NB4 (cell line): ENCODE measurements at regions not wholly inside any gene's neighbourhood (a gene's known extent, or its start where the extent isn't known, plus 50 kb on each side); places are given as distances from the start of the nearest gene placed in this dataset.

Source experiments
- DNase-seq: peaks from one replicate; pipeline ENCODE4 v3.0.0; 2010; ENCODE audit warnings: low read depth
- H3K4me3 ChIP-seq: one replicate; pipeline ENCODE4 v1.5.1; 2011; ENCODE audit warnings: mild to moderate bottlenecking, low read depth, low read length, moderate library complexity
- CTCF ChIP-seq: IDR thresholded peaks from one replicate; pipeline ENCODE4 v1.5.1; 2012; ENCODE audit warnings: low read depth, low read length
- MYC ChIP-seq: IDR thresholded peaks from 2 replicates; pipeline ENCODE4 v1.6.1; 2011; ENCODE audit warnings: low read depth, low read length
- POLR2A ChIP-seq: IDR thresholded peaks from 2 replicates; pipeline ENCODE4 v1.6.1; 2011; ENCODE audit warnings: mild to moderate bottlenecking; ENCODE audit not compliant: insufficient read length; ENCODE audit errors: extremely low read depth
- TF ChIP-seq, protein P1 (sequence below): IDR thresholded peaks from 2 replicates; pipeline ENCODE4 v1.6.1; 2011; ENCODE audit warnings: low read depth, low read length

- DNase-seq = no peak
- TF ChIP-seq MYC (no peak), CTCF (no peak), POLR2A (no peak)
- TF ChIP-seq, protein P1, sequence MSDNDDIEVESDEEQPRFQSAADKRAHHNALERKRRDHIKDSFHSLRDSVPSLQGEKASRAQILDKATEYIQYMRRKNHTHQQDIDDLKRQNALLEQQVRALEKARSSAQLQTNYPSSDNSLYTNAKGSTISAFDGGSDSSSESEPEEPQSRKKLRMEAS = no peak
- H3K4me3 ChIP-seq = no peak overlapping the region
Measured at GRCh38 chr6:108745664-108746336, 102.4 kb upstream of the ARMC2 start.

GRCh38 chr6:108746366-108746765 lies 101.9 kb upstream of the ARMC2 start:
- DNase-seq = no peak
- TF ChIP-seq, protein P1 = no peak
- TF ChIP-seq CTCF = no peak
- TF ChIP-seq MYC = no peak
- TF ChIP-seq POLR2A = no peak
- no peak overlapping the region for H3K4me3 ChIP-seq

- TF ChIP-seq, protein P1 = no peak
- TF ChIP-seq POLR2A (no peak), CTCF (no peak), MYC (no peak)
- DNase-seq = peak; percentile 28
Measured at GRCh38 chr6:108746836-108747575, 101.2 kb upstream of the ARMC2 start.

DNA sequence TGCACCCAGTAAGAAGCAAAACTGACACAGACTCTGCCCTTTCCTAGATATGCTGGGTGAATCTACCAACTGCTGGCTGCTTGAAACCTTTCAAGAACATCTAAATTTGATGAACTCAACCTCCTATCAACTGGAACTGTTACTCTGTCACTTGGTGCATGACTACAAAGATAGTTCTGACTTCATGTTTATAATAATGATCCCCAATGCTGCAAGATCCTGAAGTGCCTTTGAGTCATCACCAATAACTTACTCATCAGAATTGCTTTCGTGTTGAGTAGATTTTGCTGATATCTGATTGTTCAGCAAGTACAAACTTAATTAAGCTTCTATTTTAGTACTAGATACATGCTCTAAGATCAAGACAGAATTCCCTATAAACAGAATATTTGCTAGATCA lies 100.2 kb upstream of the ARMC2 start:
- DNase-seq = no peak
- no peak overlapping the region for H3K4me3 ChIP-seq
- TF ChIP-seq CTCF (no peak), MYC (no peak), POLR2A (no peak)
- TF ChIP-seq, protein P1 = no peak

More at GRCh38 chr6:108746836-108747575, 101.2 kb upstream of the ARMC2 start:
- no peak overlapping the region for H3K4me3 ChIP-seq

- TF ChIP-seq, protein P1 = no peak
- TF ChIP-seq POLR2A = no peak
- no peak for TF ChIP-seq MYC
- TF ChIP-seq CTCF = no peak
- no peak for DNase-seq
- H3K4me3 ChIP-seq = no peak overlapping the region
Measured at GRCh38 chr6:108748959-108749358, 99.3 kb upstream of the ARMC2 start.
